ENCODE measurements at regions not wholly inside any gene's neighbourhood (a gene's known extent, or its start where the extent isn't known, plus 50 kb on each side); places are given as distances from the start of the nearest gene placed in this dataset.

GRCh38 chr4:128461291-128462102, 173.9 kb upstream of the PGRMC2 start:
- Histone ChIP-seq H3K4me1 (ENCODE audit: control insufficient read depth, insufficient read depth, low read length) (peaks cover 6% of the 10 kb centered on the region), H3K9me3 (ENCODE audit: control insufficient read depth, insufficient read depth, low read length) (peaks cover 3% of the 10 kb centered on the region), H3K9ac (ENCODE audit: low read depth, low read length) (no peak overlapping the region), H3K4me3 (ENCODE audit: low read depth, low read length) (no peak overlapping the region), H3K27me3 (ENCODE audit: control insufficient read depth, insufficient read depth, low read length) (no peaks in the 10 kb centered on the region), H3K36me3 (ENCODE audit: control insufficient read depth, insufficient read depth, low read length) (no peaks in the 10 kb centered on the region)

GRCh38 chr4:128459547-128459946, 171.9 kb upstream of the PGRMC2 start:
- no peaks in the 10 kb centered on the region for H3K36me3 ChIP-seq (ENCODE audit: control insufficient read depth, insufficient read depth, low read length)
- peaks cover 6% of the 10 kb centered on the region for H3K4me1 ChIP-seq (ENCODE audit: control insufficient read depth, insufficient read depth, low read length)
- no peak overlapping the region for H3K4me3 ChIP-seq (ENCODE audit: low read depth, low read length)
- no peaks in the 10 kb centered on the region for H3K27me3 ChIP-seq (ENCODE audit: control insufficient read depth, insufficient read depth, low read length)
- H3K9me3 ChIP-seq (ENCODE audit: control insufficient read depth, insufficient read depth, low read length), result peaks cover 3% of the 10 kb centered on the region
- no peak overlapping the region for H3K9ac ChIP-seq (ENCODE audit: low read depth, low read length)

- Histone ChIP-seq H3K4me3 (ENCODE audit: low read depth, low read length) (no peak overlapping the region), H3K36me3 (ENCODE audit: control insufficient read depth, insufficient read depth, low read length) (no peaks in the 10 kb centered on the region), H3K9ac (ENCODE audit: low read depth, low read length) (no peak overlapping the region), H3K4me1 (ENCODE audit: control insufficient read depth, insufficient read depth, low read length) (peaks cover 6% of the 10 kb centered on the region), H3K27me3 (ENCODE audit: control insufficient read depth, insufficient read depth, low read length) (no peaks in the 10 kb centered on the region), H3K9me3 (ENCODE audit: control insufficient read depth, insufficient read depth, low read length) (peaks cover 3% of the 10 kb centered on the region)
These were observed 171.2 kb upstream of the PGRMC2 start for GRCh38 chr4:128458816-128459215.

GRCh38 chr4:128457726-128458125, 170.1 kb upstream of the PGRMC2 start:
- Histone ChIP-seq H3K27me3 (ENCODE audit: control insufficient read depth, insufficient read depth, low read length) (no peaks in the 10 kb centered on the region), H3K9ac (ENCODE audit: low read depth, low read length) (no peak overlapping the region), H3K9me3 (ENCODE audit: control insufficient read depth, insufficient read depth, low read length) (peaks cover 1% of the 10 kb centered on the region), H3K4me3 (ENCODE audit: low read depth, low read length) (no peak overlapping the region), H3K4me1 (ENCODE audit: control insufficient read depth, insufficient read depth, low read length) (peaks cover 6% of the 10 kb centered on the region), H3K36me3 (ENCODE audit: control insufficient read depth, insufficient read depth, low read length) (no peaks in the 10 kb centered on the region)

GRCh38 chr4:128456171-128456570, 168.6 kb upstream of the PGRMC2 start:
- Histone ChIP-seq H3K4me3 (ENCODE audit: low read depth, low read length) (no peak overlapping the region), H3K4me1 (ENCODE audit: control insufficient read depth, insufficient read depth, low read length) (no peaks in the 10 kb centered on the region), H3K9ac (ENCODE audit: low read depth, low read length) (no peak overlapping the region), H3K36me3 (ENCODE audit: control insufficient read depth, insufficient read depth, low read length) (no peaks in the 10 kb centered on the region), H3K9me3 (ENCODE audit: control insufficient read depth, insufficient read depth, low read length) (no peaks in the 10 kb centered on the region), H3K27me3 (ENCODE audit: control insufficient read depth, insufficient read depth, low read length) (no peaks in the 10 kb centered on the region)

GRCh38 chr4:128455480-128455879, 167.9 kb upstream of the PGRMC2 start:
- Histone ChIP-seq H3K9me3 (ENCODE audit: control insufficient read depth, insufficient read depth, low read length) (no peaks in the 10 kb centered on the region), H3K27me3 (ENCODE audit: control insufficient read depth, insufficient read depth, low read length) (no peaks in the 10 kb centered on the region), H3K9ac (ENCODE audit: low read depth, low read length) (no peak overlapping the region), H3K4me1 (ENCODE audit: control insufficient read depth, insufficient read depth, low read length) (no peaks in the 10 kb centered on the region), H3K4me3 (ENCODE audit: low read depth, low read length) (no peak overlapping the region), H3K36me3 (ENCODE audit: control insufficient read depth, insufficient read depth, low read length) (no peaks in the 10 kb centered on the region)

GRCh38 chr4:128454881-128455280, 167.3 kb upstream of the PGRMC2 start:
- H3K4me3 ChIP-seq (ENCODE audit: low read depth, low read length), result no peak overlapping the region

GRCh38 chr4:128454281-128454871, 166.8 kb upstream of the PGRMC2 start:
- Histone ChIP-seq H3K4me3 (ENCODE audit: low read depth, low read length) (no peak overlapping the region), H3K36me3 (ENCODE audit: control insufficient read depth, insufficient read depth, low read length) (no peaks in the 10 kb centered on the region), H3K9ac (ENCODE audit: low read depth, low read length) (no peak overlapping the region), H3K27me3 (ENCODE audit: control insufficient read depth, insufficient read depth, low read length) (no peaks in the 10 kb centered on the region), H3K4me1 (ENCODE audit: control insufficient read depth, insufficient read depth, low read length) (no peaks in the 10 kb centered on the region), H3K9me3 (ENCODE audit: control insufficient read depth, insufficient read depth, low read length) (no peaks in the 10 kb centered on the region)

More at GRCh38 chr4:128454881-128455280, 167.3 kb upstream of the PGRMC2 start:
- no peaks in the 10 kb centered on the region for H3K4me1 ChIP-seq (ENCODE audit: control insufficient read depth, insufficient read depth, low read length)
- H3K9ac ChIP-seq (ENCODE audit: low read depth, low read length), result no peak overlapping the region
- H3K9me3 ChIP-seq (ENCODE audit: control insufficient read depth, insufficient read depth, low read length), result no peaks in the 10 kb centered on the region
- no peaks in the 10 kb centered on the region for H3K36me3 ChIP-seq (ENCODE audit: control insufficient read depth, insufficient read depth, low read length)
- H3K27me3 ChIP-seq (ENCODE audit: control insufficient read depth, insufficient read depth, low read length), result no peaks in the 10 kb centered on the region

- H3K36me3 ChIP-seq (ENCODE audit: control insufficient read depth, insufficient read depth, low read length), result no peaks in the 10 kb centered on the region
- H3K9ac ChIP-seq (ENCODE audit: low read depth, low read length), result no peak overlapping the region
- no peaks in the 10 kb centered on the region for H3K27me3 ChIP-seq (ENCODE audit: control insufficient read depth, insufficient read depth, low read length)
- H3K4me3 ChIP-seq (ENCODE audit: low read depth, low read length), result no peak overlapping the region
- H3K9me3 ChIP-seq (ENCODE audit: control insufficient read depth, insufficient read depth, low read length), result no peaks in the 10 kb centered on the region
- no peaks in the 10 kb centered on the region for H3K4me1 ChIP-seq (ENCODE audit: control insufficient read depth, insufficient read depth, low read length)
These were observed 164.8 kb upstream of the PGRMC2 start for GRCh38 chr4:128452415-128452814.

GRCh38 chr4:128451270-128451905, 163.8 kb upstream of the PGRMC2 start:
- H3K9me3 ChIP-seq (ENCODE audit: control insufficient read depth, insufficient read depth, low read length), result no peaks in the 10 kb centered on the region
- no peaks in the 10 kb centered on the region for H3K36me3 ChIP-seq (ENCODE audit: control insufficient read depth, insufficient read depth, low read length)
- H3K27me3 ChIP-seq (ENCODE audit: control insufficient read depth, insufficient read depth, low read length), result no peaks in the 10 kb centered on the region
- no peak overlapping the region for H3K4me3 ChIP-seq (ENCODE audit: low read depth, low read length)
- H3K4me1 ChIP-seq (ENCODE audit: control insufficient read depth, insufficient read depth, low read length), result no peaks in the 10 kb centered on the region
- H3K9ac ChIP-seq (ENCODE audit: low read depth, low read length), result no peak overlapping the region

GRCh38 chr4:128450326-128451120, 162.9 kb upstream of the PGRMC2 start:
- Histone ChIP-seq H3K4me3 (ENCODE audit: low read depth, low read length) (no peak overlapping the region), H3K4me1 (ENCODE audit: control insufficient read depth, insufficient read depth, low read length) (no peaks in the 10 kb centered on the region), H3K27me3 (ENCODE audit: control insufficient read depth, insufficient read depth, low read length) (no peaks in the 10 kb centered on the region), H3K9ac (ENCODE audit: low read depth, low read length) (no peak overlapping the region), H3K36me3 (ENCODE audit: control insufficient read depth, insufficient read depth, low read length) (no peaks in the 10 kb centered on the region), H3K9me3 (ENCODE audit: control insufficient read depth, insufficient read depth, low read length) (no peaks in the 10 kb centered on the region)
